MM.1S (cell line): ENCODE measurements at regions not wholly inside any gene's neighbourhood (a gene's known extent, or its start where the extent isn't known, plus 50 kb on each side); places are given as distances from the start of the nearest gene placed in this dataset.

ENCODE experiments used
- EZH2 ChIP-seq: fragments of 300-600 bp; sonication (generic); optimal IDR thresholded peaks from 2 replicates; pipeline ENCODE3; 2017; ENCODE audit warnings: low read depth, mild to moderate bottlenecking, antibody characterized with exemption, low read length, mixed read lengths
- TF ChIP-seq, protein P1 (sequence below): fragments of 300-600 bp; sonication (generic); IDR thresholded peaks from 2 replicates; pipeline ENCODE4 v1.5.1; 2016; ENCODE audit warnings: antibody characterized with exemption, low read length, mixed read lengths

GRCh38 chr13:21837841-21838551, 167.1 kb downstream of the FGF9 start:
- TF ChIP-seq, protein P1, sequence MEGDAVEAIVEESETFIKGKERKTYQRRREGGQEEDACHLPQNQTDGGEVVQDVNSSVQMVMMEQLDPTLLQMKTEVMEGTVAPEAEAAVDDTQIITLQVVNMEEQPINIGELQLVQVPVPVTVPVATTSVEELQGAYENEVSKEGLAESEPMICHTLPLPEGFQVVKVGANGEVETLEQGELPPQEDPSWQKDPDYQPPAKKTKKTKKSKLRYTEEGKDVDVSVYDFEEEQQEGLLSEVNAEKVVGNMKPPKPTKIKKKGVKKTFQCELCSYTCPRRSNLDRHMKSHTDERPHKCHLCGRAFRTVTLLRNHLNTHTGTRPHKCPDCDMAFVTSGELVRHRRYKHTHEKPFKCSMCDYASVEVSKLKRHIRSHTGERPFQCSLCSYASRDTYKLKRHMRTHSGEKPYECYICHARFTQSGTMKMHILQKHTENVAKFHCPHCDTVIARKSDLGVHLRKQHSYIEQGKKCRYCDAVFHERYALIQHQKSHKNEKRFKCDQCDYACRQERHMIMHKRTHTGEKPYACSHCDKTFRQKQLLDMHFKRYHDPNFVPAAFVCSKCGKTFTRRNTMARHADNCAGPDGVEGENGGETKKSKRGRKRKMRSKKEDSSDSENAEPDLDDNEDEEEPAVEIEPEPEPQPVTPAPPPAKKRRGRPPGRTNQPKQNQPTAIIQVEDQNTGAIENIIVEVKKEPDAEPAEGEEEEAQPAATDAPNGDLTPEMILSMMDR: no peak
- TF ChIP-seq EZH2: no peak
